Trophoblast cell (in vitro differentiated cells and primary cell): ENCODE measurements at regions not wholly inside any gene's neighbourhood (a gene's known extent, or its start where the extent isn't known, plus 50 kb on each side); places are given as distances from the start of the nearest gene placed in this dataset.
"Not testable (repeated sequence)": the region's sequence is repeated elsewhere in the genome, so short reads cannot be mapped to it uniquely, and the experiment has no call there.

Experiments
- DNase-seq, 2 donors: peaks; one replicate each; pipeline ENCODE4 v3.0.0-alpha.2; 2016
- H2AFZ ChIP-seq: 2 replicates; pipeline ENCODE4 v1.6.1; 2013; ENCODE audit warnings: low read length, moderate library complexity, mild to moderate bottlenecking; ENCODE audit not compliant: insufficient read depth, poor library complexity
- H2AK5ac ChIP-seq: 2 replicates; pipeline ENCODE4 v1.6.1; 2013; ENCODE audit warnings: mild to moderate bottlenecking, low read length
- H2BK120ac ChIP-seq: 2 replicates; pipeline ENCODE4 v1.6.1; 2013; ENCODE audit warnings: low read length, mild to moderate bottlenecking, moderate library complexity; ENCODE audit not compliant: insufficient read depth, poor library complexity
- H2BK12ac ChIP-seq: 2 replicates; pipeline ENCODE4 v1.6.1; 2013; ENCODE audit warnings: mild to moderate bottlenecking, low read length, moderate library complexity
- H2BK5ac ChIP-seq: 2 replicates; pipeline ENCODE4 v1.6.1; 2013; ENCODE audit warnings: low read length, low read depth, moderate library complexity, mild to moderate bottlenecking; ENCODE audit not compliant: poor library complexity
- H3K14ac ChIP-seq: 2 replicates; pipeline ENCODE4 v1.6.1; 2013; ENCODE audit warnings: mild to moderate bottlenecking, low read length
- H3K18ac ChIP-seq: 2 replicates; pipeline ENCODE4 v1.6.1; 2013; ENCODE audit warnings: mild to moderate bottlenecking, low read length
- H3K23ac ChIP-seq: 2 replicates; pipeline ENCODE4 v1.6.1; 2013; ENCODE audit warnings: low read length
- H3K27ac ChIP-seq: 2 replicates; pipeline ENCODE4 v1.5.1; 2013; ENCODE audit warnings: low read depth, mild to moderate bottlenecking, inconsistent platforms, low read length, moderate library complexity
- H3K27me3 ChIP-seq: 2 replicates; pipeline ENCODE4 v1.6.1; 2013; ENCODE audit warnings: inconsistent platforms, mild to moderate bottlenecking, low read length, moderate library complexity; ENCODE audit not compliant: insufficient read depth
- H3K36me3 ChIP-seq, 2 experiments: 1 replicate in 1 of 2; 2 replicates in 1 of 2; pipeline ENCODE4 v1.6.1; 2013; ENCODE audit warnings: low read length in 2 of 2, mild to moderate bottlenecking in 2 of 2, moderate library complexity in 1 of 2; ENCODE audit not compliant: insufficient read depth in 2 of 2, control insufficient read depth in 1 of 2
- H3K4ac ChIP-seq: 2 replicates; pipeline ENCODE4 v1.6.1; 2013; ENCODE audit warnings: low read depth, mild to moderate bottlenecking, low read length, moderate library complexity
- H3K4me1 ChIP-seq, 2 experiments: 1 replicate in 1 of 2; 2 replicates in 1 of 2; pipeline ENCODE4 v1.6.1; 2013; ENCODE audit warnings: low read length in 2 of 2, mild to moderate bottlenecking in 2 of 2, moderate library complexity in 1 of 2; ENCODE audit not compliant: insufficient read depth in 2 of 2, control insufficient read depth in 1 of 2
- H3K4me2 ChIP-seq: 2 replicates; pipeline ENCODE4 v1.6.1; 2013; ENCODE audit warnings: inconsistent platforms, mild to moderate bottlenecking, low read length, moderate library complexity
- H3K4me3 ChIP-seq: 2 replicates; pipeline ENCODE4 v1.5.1; 2013; ENCODE audit warnings: mild to moderate bottlenecking, low read depth, low read length, inconsistent platforms
- H3K79me1 ChIP-seq: one replicate; pipeline ENCODE4 v1.6.1; 2013; ENCODE audit warnings: low read length
- H3K79me2 ChIP-seq: 2 replicates; pipeline ENCODE4 v1.6.1; 2013; ENCODE audit warnings: low read length, mild to moderate bottlenecking; ENCODE audit not compliant: control insufficient read depth, insufficient read depth, poor library complexity
- H3K9ac ChIP-seq: 2 replicates; pipeline ENCODE4 v1.6.1; 2013; ENCODE audit warnings: mild to moderate bottlenecking, low read length
- H3K9me3 ChIP-seq: 2 replicates; pipeline ENCODE4 v1.6.1; 2013; ENCODE audit warnings: low read depth, mild to moderate bottlenecking, control low read depth, inconsistent platforms, low read length; ENCODE audit not compliant: insufficient read depth
- H4K12ac ChIP-seq: 2 replicates; pipeline ENCODE4 v1.6.1; 2013; ENCODE audit warnings: low read depth, mild to moderate bottlenecking, low read length, moderate library complexity
- H4K8ac ChIP-seq: 2 replicates; pipeline ENCODE4 v1.6.1; 2013; ENCODE audit warnings: low read depth, mild to moderate bottlenecking, low read length, moderate library complexity
- H4K91ac ChIP-seq: one replicate; pipeline ENCODE4 v1.6.1; 2013; ENCODE audit warnings: low read depth, mild to moderate bottlenecking, low read length, moderate library complexity
- WGBS: extraction: QIAGEN DNeasy Blood & Tissue Kit; methylation state at CpG from one replicate; pipeline ENCODE4 v1.1.7; 2013; ENCODE audit warnings: missing lambda C conversion rate; ENCODE audit not compliant: insufficient read length, insufficient coverage; ENCODE audit errors: extremely low coverage; 5-methylcytosine and 5-hydroxymethylcytosine counted together

DNA sequence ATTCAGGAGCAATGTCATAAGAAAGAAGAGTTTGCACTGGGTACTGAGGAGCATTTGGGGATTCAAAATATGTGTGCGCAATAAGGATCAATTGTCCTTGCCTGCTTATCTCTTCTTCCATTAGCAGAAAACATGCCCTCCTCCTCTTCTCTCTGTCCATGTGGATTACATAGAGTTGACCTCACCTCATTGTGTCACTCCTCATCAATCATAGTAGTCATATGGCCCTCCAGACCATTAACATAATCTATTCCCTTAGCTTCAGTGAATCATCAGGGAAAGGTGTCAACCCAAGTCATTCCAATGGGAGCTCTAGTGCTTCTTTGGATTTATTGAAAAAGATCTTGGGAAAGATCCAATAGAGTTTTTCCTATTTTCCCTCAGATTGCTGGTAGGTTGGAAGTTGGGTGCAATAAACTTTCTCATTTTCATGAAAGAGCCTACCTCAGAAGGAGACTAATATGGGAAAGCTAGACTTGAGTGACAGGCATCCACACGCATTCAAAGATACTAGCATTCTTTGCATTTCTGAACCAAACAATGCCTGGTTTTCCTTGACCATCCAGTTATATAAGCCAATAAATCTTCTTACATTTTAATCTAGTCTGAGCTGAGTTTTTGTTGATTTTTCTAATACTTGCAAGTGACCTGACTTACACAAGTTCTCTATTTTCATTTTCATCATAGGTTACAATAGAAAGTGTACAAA lies 71.5 kb upstream of the FAM13C start:
- no peaks in the 10 kb centered on the region for H3K79me2 ChIP-seq
- no peak overlapping the region for H2BK5ac ChIP-seq
- H3K79me1 ChIP-seq: no peaks in the 10 kb centered on the region
- no peak overlapping the region for H4K8ac ChIP-seq
- H3K18ac ChIP-seq: no peak overlapping the region
- H3K23ac ChIP-seq: no peak overlapping the region
- WGBS: no CpG with 5 or more reads among the region's 2 CpGs
- no peak overlapping the region for H2BK120ac ChIP-seq
- H3K14ac ChIP-seq: no peak overlapping the region
- H3K9me3 ChIP-seq: no peaks in the 10 kb centered on the region
- H3K4ac ChIP-seq: no peak overlapping the region
- DNase-seq: no peak
- no peak overlapping the region for H4K12ac ChIP-seq
- H3K27me3 ChIP-seq: no peaks in the 10 kb centered on the region
- H2AFZ ChIP-seq: no peak overlapping the region
- no peak overlapping the region for H2BK12ac ChIP-seq
- H3K36me3 ChIP-seq: no peaks in the 10 kb centered on the region
- H4K91ac ChIP-seq: no peak overlapping the region
- H3K27ac ChIP-seq: no peak overlapping the region
- H3K4me3 ChIP-seq: no peak overlapping the region
- no peak overlapping the region for H3K9ac ChIP-seq
- H3K4me1 ChIP-seq: peaks cover 7 to 8% of the 10 kb centered on the region in 2 experiments
- H3K4me2 ChIP-seq: no peak overlapping the region
- no peak overlapping the region for H2AK5ac ChIP-seq

DNA sequence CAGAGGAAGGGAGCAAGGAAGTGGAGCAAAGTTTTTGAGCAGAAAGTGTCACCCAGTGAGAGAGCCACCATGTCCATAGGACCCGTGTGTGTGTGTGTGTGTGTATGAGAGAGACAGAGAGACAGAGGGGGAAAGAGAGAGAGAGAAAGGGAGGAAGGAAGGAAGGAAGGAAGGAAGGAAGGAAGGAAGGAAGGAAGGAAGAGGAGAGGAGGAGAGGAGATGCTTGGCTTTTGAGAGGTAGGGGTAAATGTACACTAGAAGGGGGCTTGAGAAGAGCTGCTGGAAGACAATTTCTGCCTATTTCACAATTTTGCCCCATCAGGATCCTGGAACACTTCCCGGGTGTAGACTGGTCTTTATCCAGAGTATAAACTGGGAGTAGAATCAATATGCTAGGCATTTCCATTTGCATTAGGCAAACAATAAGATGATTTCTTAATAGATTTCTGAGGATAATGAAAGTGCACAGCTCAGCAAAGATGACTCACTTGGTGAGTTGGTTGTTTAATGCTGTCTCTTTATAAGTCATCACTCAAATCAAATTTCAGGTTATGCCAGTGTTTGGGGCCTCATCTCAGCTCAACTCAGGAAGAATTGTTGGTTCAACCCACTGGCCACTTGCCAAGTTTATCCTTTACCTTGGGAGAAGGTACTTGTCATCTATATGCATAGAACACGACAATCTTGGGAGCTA lies 70.0 kb upstream of the FAM13C start:
- WGBS: no CpG with 5 or more reads among the region's 3 CpGs
- no peak overlapping the region for H3K23ac ChIP-seq
- no peak overlapping the region for H3K27ac ChIP-seq
- no peak overlapping the region for H3K18ac ChIP-seq
- no peak overlapping the region for H2BK12ac ChIP-seq
- DNase-seq: no peak
- H3K36me3 ChIP-seq: no peaks in the 10 kb centered on the region
- H3K79me2 ChIP-seq: no peaks in the 10 kb centered on the region
- no peak overlapping the region for H2BK5ac ChIP-seq
- H3K4ac ChIP-seq: no peak overlapping the region
- H2AK5ac ChIP-seq: no peak overlapping the region
- H3K4me3 ChIP-seq: no peak overlapping the region
- H3K27me3 ChIP-seq: no peaks in the 10 kb centered on the region
- H2AFZ ChIP-seq: no peak overlapping the region
- H3K14ac ChIP-seq: no peak overlapping the region
- no peak overlapping the region for H3K9ac ChIP-seq
- H4K91ac ChIP-seq: no peak overlapping the region
- H4K12ac ChIP-seq: no peak overlapping the region
- no peaks in the 10 kb centered on the region for H3K79me1 ChIP-seq
- no peak overlapping the region for H3K4me2 ChIP-seq
- peaks cover 7 to 8% of the 10 kb centered on the region in 2 experiments for H3K4me1 ChIP-seq
- H2BK120ac ChIP-seq: no peak overlapping the region
- no peak overlapping the region for H4K8ac ChIP-seq
- no peaks in the 10 kb centered on the region for H3K9me3 ChIP-seq

DNA sequence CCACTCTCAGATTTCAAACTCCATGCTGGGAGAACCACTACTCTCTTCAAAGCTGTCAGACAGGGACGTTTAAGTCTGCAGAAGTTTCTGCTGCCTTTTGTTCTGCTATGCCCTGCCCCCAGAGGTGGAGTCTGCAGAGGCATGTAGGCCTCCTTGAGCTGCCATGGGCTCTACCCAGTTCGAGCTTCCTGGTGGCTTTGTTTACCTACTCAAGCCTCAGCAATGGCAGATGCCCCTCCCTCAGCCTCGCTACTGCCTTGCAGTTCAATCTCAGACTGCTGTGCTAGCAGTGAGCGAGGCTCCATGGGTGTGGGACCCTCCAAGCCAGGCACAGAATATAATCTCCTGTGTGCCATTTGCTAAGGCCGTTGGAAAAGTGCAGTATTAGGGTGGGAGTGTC lies 51.4 kb upstream of the FAM13C start:
- H2AFZ ChIP-seq, H2BK5ac ChIP-seq, H2AK5ac ChIP-seq, H3K23ac ChIP-seq, H3K4me3 ChIP-seq, H3K27me3 ChIP-seq, H3K79me1 ChIP-seq, H3K4me1 ChIP-seq, H3K9me3 ChIP-seq, H3K36me3 ChIP-seq, H3K18ac ChIP-seq, H3K4ac ChIP-seq, DNase-seq, H3K4me2 ChIP-seq, H3K27ac ChIP-seq, H3K9ac ChIP-seq, H3K14ac ChIP-seq, H2BK120ac ChIP-seq, H3K79me2 ChIP-seq, H4K12ac ChIP-seq, H2BK12ac ChIP-seq, H4K8ac ChIP-seq, H4K91ac ChIP-seq: not testable (repeated sequence)
- WGBS: no CpG with 5 or more reads among the region's 5 CpGs
